GM12875 (cell line): ENCODE measurements at regions not wholly inside any gene's neighbourhood (a gene's known extent, or its start where the extent isn't known, plus 50 kb on each side); places are given as distances from the start of the nearest gene placed in this dataset.

Experiments used
- H3K4me3 ChIP-seq: one replicate; pipeline ENCODE4 v1.5.1; 2011; ENCODE audit warnings: low read depth, low read length, control low read depth
- TF ChIP-seq, protein P1 (sequence below): IDR thresholded peaks from 2 replicates; pipeline ENCODE4 v1.5.1; 2011; ENCODE audit warnings: low read depth, mild to moderate bottlenecking, control low read depth, inconsistent platforms, low read length, moderate library complexity, borderline replicate concordance; ENCODE audit not compliant: insufficient read depth

DNA sequence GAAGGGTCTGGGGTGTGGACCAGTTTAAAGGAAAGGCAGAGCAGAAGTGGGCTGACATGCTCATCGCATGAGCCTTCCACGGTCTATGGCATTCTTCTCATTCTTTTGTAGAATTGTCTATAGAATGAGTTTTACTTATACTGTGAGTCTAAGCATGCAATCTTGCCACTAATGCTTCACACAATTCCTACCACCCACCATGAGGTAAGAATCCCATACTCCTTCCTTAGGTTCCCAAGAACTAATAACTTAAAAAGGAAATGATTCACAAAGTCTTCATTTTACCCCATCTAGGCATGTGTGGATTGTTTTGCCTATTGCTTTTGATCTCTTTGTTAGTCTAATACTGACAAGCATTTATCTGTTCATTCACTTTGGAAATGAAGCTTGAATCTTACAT, 195.2 kb downstream of the LY86 start:
- H3K4me3 ChIP-seq, result no peak overlapping the region
- TF ChIP-seq, protein P1, sequence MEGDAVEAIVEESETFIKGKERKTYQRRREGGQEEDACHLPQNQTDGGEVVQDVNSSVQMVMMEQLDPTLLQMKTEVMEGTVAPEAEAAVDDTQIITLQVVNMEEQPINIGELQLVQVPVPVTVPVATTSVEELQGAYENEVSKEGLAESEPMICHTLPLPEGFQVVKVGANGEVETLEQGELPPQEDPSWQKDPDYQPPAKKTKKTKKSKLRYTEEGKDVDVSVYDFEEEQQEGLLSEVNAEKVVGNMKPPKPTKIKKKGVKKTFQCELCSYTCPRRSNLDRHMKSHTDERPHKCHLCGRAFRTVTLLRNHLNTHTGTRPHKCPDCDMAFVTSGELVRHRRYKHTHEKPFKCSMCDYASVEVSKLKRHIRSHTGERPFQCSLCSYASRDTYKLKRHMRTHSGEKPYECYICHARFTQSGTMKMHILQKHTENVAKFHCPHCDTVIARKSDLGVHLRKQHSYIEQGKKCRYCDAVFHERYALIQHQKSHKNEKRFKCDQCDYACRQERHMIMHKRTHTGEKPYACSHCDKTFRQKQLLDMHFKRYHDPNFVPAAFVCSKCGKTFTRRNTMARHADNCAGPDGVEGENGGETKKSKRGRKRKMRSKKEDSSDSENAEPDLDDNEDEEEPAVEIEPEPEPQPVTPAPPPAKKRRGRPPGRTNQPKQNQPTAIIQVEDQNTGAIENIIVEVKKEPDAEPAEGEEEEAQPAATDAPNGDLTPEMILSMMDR, result no peak

DNA sequence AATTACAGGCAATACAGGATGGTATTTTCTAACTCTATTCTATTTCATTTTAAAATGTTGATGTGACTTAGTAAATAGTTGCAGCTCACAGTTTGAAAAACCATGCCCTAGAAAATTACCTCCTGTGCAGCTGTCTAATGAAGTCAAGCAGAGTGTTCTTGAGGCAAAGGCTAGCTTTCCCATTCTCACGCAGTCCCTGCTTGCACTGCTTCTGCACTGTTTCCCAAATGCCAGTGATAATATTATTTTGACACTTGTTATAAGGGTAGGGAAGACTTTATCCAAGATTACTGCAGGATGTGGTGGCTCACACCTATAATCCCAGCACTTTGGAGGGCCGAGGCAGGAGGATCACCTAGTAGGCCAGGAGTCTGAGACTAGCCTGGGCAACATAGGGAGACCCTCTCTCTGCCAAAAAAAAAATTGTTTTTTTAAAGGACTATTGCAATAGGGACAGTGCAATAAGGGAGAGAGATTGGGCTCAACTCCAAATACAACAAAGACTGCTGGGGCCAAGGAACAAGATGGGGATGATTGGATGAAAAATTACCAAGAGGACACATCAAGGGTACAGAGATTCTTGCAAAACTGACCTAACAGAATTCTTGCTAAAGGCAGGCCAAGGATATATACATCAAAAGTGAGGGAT, 196.1 kb downstream of the LY86 start:
- TF ChIP-seq, protein P1, result no peak
- H3K4me3 ChIP-seq, result no peak overlapping the region

DNA sequence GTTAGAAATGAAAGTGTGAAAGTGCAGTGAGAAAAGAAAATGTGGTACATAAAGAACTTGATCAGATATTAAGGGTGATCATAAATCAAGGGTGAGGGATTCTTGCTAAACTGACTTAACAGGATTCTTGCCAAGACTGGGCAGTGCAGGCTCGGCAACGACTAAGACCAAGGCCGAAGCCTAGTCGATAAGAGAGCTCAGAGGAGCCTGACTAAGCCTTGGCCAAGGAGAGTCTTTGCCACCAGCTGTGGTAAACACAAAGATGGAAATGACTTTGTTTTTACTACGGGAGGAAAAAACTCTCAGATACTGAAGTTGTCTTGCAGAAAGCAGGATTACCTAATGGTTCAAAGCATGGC, 196.6 kb downstream of the LY86 start:
- no peak overlapping the region for H3K4me3 ChIP-seq
- TF ChIP-seq, protein P1, result no peak

DNA sequence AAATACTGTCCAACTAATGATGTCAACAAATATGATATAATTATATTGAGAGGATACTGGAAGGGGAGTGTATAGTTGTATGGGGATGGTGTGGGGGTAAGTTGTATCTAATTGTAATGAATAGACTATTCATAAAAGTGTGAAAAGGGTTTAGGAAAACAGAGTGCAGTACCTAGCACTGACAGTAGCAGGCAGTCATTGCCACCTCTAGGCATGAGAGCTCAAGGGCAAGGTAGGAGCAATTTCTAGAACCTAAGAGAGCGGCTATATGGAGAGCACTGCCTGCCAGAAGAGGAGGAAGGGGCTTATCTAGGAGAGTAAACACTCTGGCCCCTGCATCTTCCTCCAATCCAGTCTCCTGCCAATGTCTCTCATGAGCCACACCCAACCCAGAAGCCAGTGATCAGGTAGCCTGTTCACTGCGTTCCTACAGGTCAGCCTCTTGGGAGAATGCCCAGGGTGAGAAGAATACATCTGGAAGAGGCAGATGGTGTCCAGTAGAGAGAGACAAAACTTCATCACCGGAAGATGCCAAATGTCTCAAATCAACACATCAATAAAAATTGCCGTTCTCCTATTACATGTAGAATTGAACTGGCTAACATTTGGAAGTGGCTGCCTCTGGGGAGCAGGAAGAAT, 200.0 kb downstream of the LY86 start:
- H3K4me3 ChIP-seq, result no peak overlapping the region
- TF ChIP-seq, protein P1, result peak; percentile 86

DNA sequence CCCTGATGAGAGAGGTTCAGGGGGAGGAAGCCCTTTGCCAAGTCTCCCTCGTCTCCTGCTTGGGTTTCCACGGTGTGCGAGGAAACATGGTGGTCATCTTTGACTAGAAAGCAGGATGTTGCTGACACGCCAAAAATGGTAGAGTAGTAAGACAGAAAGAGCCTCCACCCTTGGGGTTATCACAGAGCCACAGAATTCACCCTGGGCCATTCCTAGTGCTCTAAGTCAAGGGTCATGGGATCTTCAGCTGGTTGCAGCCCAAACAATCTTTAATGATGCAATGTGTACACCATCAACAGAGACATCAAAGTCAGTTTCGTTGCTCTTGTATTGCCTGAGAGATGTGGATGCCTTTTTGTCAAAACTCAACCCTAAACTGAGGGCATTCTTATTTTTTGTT, 201.9 kb downstream of the LY86 start:
- H3K4me3 ChIP-seq, result no peak overlapping the region
- TF ChIP-seq, protein P1, result no peak

DNA sequence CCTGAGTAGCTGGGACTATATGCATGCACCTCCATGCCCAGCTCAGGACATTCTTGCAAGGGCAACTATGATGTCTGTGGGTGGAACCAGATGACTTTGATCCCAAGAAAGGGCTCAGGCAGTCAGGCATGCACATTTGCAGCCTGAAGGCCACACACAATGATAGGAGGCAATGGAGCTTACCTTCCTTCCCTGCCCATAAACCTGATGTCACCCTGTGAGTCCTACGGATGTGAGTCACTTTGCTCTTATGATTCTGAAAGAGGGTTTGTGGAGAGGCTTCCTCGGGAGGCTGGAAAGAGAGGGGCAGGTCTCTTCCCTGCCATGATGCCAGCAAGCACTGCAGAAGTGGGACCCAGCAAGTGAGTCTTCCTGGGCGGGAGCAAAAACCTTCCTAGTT, 202.4 kb downstream of the LY86 start:
- no peak overlapping the region for H3K4me3 ChIP-seq
- TF ChIP-seq, protein P1, result no peak

DNA sequence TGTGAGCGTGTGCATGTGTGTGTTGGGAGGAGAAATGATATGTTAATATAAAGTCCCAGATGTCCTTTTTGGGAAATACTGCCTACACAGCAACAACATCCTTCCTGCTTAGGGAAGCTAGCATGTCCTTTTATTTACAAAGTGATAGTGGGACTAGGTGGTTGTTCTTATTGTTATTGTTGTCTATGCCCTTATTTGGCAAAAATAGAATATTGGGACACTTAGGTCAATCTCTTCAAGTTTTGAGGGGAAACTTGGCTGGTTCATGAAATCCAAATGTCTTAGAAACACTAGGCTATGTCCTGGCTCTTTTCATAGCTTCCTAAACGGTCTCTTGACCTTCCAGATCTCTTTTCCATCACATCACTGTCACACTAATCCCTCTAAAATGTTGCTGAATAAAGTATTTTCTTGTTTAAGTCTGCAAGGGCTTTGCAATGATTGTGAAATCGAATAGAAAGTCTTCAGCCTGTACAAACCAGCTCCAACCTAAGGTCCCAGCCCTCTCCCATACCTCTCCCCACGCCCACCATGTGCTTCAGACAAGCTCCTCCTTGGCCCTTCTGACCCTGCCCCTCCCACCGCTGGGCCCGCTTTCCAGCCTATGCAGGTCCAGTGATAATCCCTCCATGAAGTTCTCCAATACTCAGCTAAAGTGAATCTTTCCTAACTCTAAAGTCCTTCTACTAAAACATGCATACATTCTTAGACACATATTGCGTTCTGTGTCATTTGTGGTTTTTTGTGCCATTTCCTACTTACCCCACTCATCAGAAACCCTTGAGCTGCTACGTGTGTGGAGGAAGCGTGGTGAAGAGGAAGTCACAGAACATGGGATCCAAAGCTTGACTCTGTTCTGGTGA, 205.1 kb downstream of the LY86 start:
- TF ChIP-seq, protein P1, result no peak
- H3K4me3 ChIP-seq, result no peak overlapping the region
